GM21529 (cell line): ENCODE measurements at regions not wholly inside any gene's neighbourhood (a gene's known extent, or its start where the extent isn't known, plus 50 kb on each side); places are given as distances from the start of the nearest gene placed in this dataset.

Experiments used
- ATAC-seq: cut with Tn5 transposase; IDR thresholded peaks from one replicate; pipeline ENCODE4 v1.9.1; 2021; ENCODE audit not compliant: unreplicated experiment

DNA sequence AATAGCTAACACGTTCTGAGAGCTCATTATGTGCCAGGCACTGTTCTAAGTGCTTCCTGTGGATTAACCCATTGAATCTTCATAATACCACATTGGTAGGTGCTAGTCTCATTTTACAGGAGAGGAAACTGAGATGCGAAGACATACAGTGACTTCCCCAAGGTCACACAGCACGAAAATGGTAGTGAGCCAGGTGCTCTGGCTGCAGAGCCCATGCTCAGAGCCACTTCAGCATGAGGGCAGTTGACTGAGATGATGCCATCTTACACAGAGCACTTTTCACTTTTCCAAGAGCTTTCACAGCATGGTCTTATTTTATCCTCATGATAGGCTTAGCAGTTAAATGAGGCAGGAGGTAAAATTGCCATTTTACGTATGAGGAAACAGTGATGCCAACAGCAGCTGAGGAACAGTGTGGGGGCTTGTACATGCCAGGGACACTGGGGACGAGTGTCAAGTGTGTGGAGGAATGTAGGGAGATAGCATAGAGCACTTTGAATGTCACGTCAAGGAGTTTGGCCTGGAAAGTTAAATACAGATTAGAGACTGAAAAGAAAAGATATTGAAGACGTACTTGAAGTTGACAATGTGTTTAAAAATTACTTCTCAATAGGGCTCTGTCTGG is 180.0 kb downstream of the KIF4B start:
- ATAC-seq = no peak

DNA sequence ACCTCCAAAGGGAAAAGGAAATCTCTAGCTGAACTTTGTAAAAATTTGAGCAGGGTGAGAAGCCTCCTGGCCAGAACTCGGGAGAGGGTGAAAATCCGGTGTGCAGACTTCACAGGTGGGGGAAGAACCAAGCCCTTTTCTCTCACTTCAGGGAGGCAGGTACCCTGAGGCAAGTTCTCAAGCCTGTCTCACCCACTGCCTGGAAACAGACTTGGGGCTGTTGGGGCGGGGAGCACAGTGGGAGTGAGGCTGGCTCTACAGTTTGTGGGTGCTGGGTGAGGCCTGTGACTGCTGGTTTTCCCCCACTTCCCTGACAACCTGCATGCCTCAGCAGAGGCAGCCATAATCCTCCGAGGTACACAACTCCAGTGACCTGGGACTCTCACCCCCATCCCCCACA is 187.1 kb downstream of the KIF4B start:
- no peak for ATAC-seq

DNA sequence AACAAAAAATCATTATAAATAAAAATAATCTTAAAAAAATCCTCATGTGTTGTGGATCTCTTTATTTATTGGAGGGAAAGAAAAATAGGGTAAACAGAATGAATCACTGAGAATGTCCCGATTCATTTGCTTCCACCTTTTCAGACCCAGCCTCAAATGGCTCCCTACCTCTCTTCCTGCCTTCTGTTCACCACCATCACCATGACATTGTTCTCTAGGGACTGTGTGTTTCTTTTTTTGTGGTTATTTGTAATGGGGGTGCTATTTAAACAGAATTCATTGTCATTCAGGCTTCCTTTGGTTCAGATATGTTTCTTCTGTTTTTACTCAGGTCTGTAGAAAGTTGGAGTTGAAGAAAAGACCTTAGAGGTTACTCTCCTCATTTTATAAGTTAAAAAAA is 198.2 kb downstream of the KIF4B start:
- no peak for ATAC-seq

DNA sequence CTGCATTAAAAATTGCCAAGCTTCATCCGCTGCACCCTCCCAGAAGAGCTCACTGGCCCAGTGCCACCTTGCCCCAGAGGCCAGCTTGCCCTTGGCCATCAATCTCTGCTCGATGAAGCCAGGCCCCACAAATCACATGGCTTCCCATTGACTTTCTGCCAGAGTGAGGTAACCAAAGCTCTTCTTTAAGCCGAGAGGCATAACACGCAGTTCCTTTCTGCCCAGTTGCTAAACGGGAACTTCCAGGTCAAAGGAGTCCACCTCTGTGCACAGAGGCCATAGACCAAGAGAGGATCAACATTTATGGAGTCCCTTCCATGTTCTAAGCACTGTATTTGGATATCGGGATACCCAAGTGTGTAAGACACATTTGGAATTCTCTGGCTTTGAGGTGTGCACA is 208.8 kb downstream of the KIF4B start:
- ATAC-seq = no peak

DNA sequence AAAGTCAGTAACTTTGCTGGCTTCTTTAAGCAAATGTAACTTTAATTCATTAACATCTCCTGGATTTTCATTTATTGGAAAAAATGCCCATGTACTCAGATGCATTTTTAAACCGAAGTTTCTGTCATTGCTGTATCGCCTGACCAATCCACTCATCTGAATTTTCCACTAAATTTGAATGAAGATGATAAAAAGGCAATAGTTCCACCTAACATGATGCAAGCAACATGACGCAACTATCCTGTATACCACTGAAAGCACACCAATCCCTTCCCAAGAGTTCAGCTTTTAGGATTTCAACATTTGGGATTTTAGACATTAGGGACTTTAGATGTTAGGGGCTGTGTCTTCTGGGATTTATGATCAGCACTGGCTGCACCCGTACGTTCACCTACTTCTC is 215.6 kb downstream of the KIF4B start:
- no peak for ATAC-seq

DNA sequence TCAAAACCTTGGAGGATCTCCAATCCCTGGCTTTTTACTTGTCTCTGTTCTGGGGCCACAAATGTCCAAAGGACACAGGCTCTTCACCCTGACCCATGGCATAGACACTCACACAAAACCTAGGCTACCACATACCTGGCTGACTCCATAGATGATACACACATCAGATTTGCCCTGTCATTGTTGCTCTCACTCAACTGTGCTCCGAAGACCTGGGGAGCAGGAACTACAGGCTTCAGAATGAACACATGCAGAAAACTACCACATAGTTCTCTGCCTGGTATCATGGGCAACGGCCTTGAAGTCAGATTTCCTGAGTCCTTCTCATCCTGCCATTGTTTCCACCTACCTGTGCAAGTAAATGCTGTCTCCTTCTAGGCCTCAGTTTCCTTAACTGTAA is 226.2 kb downstream of the KIF4B start:
- ATAC-seq = no peak

DNA sequence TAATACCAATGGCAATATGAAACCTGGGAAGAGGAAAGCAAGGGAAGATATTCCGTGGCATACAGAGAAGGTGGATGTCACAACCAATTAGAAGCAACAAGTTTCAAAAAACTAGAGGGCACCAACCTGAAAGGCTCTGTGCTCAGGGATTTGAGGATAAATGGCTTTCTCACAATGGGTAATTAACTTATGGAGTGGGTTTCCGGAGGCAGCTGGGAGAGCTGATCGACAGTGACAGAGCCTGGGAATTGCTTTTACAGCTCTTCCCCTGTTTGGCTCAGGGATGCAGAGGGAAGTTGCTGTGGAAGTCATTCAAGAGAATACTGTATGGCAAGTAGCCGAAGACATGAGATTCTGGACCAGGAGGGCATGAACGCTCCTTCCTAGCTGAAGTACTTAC is 237.0 kb downstream of the KIF4B start:
- ATAC-seq = no peak

DNA sequence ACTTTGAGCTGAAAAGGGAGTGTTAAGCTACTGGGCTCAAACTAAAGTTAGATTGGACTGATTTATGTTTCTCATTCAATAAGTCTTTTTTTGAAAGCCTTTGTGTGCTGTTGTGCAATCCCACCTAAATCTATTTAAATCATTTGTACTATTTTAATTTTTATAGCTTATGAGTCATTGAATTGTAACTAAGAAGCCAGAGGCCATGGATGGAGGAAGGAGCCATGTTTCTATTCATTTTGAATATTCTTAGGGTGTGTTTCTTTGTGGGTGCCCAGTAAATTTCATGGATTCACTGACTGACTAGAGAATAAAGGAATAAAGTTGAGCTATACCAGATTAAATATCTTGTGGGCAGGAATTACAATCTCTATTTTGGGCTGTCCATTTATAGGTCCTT is 238.5 kb downstream of the KIF4B start:
- ATAC-seq = no peak

DNA sequence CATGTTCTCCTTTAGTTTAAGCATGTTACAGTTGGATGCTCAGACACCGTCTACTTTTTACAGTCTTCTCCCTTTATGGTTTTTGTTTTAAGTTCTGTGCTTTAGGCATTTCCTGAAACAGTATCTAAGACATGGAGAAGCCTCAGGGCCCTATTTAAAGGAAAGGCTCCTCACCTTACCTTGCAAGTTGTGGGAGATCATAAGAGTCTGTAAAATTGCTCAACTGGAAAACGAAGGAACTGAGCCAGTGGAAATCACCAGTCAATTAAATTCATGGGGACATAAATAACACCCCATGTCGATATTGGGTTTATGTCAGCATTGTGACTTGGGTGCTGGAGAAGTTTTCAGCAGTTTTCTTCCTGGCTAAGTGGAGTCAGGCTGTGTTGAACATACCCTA is 239.2 kb downstream of the KIF4B start:
- ATAC-seq = no peak

DNA sequence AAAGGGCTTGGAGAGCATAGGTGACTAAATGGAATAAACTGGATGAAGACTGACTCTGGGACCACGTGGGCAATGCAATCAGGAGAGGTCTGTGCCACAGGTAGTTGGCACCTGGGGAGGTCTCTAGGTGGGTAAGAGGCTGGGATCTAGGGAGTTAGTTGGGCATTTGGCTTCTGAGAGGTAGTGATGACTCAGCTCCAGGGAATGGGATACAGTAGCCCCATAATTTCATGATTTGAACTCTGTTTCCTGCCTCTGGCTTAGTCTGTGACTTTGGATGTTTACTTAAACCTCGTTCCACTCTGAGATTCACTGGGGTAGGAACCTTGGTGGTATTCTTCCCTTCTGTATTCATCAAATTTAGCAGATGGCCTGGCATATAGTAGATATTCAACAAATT is 240.8 kb downstream of the KIF4B start:
- no peak for ATAC-seq

DNA sequence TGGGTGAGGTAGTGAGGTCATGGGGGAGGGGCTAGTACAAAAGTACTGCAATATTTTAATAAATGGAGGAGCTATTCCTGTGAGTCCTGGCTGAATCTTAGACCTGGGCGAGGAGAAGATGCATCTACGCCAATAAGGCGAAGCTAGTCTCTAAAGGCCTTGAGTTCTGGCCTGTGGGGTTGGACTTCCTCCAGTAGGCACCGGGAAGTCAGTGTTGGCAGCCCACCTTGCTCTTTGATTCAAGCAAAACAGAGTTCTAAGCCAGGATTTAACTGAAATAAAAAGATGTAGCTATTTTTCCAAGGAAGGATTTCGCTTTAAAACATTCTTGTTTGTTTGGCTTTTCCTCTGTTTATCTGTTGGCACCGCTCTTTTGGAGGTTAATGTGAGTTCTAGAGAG is 244.6 kb downstream of the KIF4B start:
- no peak for ATAC-seq

DNA sequence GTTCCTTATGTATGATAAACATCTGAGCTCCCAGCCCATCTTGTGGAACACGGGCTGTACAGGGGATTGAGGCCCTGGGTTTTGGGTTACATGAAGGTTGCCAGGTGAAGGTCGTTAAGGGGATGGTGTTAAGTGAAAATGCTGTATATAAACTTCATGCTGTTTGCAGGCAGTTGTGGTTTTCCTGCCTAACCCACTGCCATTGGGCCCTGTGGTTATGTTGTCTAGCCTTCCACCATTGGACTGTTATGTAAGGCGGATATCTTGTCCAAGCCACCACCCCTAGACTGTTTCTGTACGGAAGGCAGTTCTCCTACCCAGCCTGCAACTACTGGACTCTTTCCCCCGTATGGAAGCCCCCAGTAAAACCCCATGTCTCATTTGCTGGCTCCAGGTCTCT is 246.1 kb downstream of the KIF4B start:
- no peak for ATAC-seq

DNA sequence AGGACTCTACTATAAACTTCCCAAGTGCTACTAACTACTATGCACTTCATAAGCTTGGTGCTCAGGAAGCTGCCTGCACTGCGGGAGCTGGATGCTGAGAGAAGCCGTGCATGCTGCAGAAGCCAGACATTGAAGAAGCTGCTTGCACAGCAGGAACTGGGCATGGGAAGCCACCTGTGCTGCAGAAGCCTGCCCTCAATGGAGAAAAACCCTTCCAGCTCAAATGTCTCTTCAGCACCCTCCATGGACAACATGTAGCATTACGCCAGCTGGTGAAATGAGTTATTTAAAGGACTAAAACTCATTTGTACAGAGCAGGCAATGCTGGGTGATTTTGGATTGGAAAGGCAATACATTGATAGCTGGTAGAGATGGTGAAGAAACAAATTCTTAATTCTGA is 247.2 kb downstream of the KIF4B start:
- no peak for ATAC-seq

DNA sequence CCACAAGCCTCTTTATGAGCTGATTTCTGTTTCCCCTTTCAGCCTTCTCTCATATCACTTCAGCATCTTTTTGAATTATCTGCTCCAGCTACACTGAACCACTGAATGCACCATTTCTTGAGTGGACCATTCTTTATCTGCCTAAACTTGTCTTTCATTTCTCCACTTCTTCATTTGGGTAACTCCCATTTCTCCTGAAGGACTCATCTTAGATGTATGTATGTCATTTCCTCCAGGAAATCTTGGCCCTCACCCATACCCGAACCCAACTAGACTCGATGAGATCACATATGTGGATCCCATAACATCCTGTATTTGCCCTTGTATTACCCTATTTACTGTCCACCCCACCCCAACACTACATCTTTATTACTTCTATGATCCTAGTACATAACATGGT is 249.8 kb downstream of the KIF4B start:
- no peak for ATAC-seq

DNA sequence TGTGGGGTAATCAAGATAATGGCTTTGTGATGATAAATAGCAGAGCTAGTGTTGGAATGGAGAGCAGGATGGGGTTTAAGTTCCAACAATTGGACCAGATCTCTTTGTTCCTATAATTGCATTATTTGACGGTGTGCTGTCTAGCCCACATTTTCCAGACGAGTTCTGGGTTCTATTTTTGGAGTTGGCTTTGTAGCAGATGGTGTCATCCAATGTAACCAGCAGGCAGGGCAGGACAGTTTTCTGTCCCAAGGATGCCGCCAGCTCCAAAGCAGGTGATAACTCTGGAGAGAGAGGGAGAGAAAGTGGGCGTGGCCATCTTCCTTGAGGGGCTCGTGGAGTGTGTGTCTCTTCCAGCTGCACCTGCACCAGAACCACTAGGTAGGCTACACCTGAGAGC is 251.3 kb downstream of the KIF4B start:
- ATAC-seq = no peak

DNA sequence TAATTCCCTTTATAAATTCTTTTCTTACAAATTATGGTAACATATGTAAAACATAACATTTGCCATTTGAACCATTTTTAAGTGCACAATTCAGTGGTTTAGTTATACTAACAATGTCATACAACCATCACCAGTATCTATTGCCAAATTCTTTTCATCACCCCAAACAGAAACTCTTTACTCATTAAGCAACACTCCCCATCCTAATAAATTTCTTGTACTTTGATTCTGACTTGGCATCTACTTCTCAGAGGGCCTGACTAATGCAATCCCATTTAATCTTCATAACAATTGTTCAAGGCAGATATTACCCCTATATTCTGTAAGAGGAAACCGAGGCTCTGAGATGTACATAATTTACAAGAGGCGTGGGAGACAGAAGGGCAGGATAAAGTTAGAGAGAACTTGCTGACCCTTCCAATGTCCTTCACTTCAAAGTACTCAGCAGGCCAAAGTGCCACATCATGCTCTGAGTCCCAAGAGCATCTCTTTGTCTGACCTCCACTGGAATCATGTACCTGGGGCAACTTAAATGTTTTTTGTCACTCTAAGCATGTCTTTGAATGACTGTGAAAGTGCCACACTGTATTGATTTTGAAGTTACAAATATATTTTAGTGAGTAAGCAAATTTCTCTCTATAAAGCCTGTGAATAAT is 255.3 kb downstream of the KIF4B start:
- no peak for ATAC-seq

DNA sequence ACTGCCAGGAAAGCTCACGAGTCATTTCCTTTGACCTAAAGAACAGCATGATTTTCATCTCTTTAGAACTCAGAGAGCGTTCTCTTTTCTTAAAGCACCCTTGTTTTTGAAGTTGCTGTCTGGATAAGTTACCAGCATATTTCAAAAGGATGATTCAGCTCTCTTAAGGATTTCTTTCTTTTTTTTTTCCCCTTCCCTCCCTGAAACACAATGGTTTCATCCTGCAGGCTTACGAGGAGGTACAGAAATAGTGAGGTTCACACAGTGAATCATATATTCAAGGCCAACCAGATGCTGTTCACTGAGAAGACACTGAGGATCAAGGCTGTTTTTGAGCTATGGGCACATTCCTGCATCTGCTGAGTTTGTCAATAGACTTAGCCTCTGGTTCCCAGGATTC is 257.2 kb downstream of the KIF4B start:
- ATAC-seq = no peak

DNA sequence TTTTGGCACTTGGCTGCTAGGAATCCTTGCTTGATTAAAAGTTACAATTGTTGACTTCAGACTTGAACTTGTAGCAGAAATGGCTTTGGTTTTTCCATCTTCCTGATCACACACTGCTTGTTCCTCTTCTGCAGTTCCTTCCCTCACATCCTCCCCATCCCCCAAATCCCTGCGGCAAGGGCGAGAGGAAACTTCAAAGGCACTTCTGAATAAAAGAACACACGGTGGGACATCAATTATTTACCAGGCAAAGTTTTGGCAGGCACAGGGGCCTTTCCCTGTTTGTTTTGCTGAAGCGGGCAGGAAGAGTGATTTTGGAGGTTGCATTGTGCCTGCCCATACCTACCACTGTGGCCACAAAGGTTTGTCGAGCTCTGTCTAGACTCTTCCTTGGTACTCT is 260.9 kb downstream of the KIF4B start:
- no peak for ATAC-seq

DNA sequence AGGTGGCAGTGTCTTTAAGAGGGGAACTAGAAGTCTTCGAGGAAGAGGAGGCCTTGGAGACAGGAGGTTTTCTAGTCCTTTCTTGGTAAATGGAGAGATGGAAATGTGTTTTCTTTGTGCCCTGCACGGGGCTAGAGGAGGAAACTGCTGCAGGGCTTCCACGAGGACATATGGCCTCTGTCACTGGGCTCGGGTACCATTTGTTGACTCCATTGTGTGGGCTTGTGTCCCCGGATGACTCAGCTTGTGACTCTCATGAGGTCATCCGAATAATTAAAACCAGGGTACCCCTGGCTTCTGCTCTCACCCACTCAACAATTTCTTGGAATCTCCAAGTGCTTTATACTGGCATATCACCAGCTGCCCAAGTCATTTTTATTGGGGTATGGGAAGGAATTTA is 261.7 kb downstream of the KIF4B start:
- no peak for ATAC-seq

DNA sequence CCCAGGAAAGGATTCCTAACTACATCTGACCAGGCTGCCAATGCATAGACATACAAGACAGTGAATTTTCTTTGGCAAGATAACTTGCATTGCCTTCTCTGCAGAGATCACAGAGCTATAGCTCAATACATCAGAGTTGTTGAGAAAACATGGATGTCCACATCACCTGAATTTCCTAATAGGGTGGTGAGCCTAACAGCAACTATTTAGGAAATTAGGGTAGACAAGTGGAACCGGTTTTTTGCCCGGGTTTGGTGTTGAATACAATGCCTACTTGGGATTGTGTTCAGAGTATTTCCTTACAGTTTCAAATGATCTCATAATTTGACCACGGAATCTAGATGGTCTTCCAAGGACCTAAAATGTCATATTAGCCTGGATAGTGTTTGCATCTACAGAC is 262.7 kb downstream of the KIF4B start:
- no peak for ATAC-seq

DNA sequence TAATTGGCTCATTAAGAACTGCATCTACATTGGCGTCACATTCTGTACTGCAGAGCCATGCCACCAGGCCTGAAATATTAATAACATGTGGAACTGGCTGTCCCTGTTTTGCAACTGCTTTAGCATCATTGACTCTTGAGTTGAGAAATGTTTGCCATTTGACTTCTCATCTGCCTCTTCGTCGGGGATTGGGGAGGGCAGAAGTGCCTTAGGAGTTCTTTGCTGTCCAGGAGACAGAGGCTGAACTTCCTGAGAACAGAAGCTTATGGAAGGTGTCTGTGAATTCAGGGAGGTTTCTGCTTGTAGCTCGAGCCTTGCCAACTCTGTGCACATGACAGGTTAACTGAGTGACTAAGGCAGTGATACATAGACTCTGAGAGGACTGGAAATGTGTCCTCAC is 265.0 kb downstream of the KIF4B start:
- no peak for ATAC-seq

DNA sequence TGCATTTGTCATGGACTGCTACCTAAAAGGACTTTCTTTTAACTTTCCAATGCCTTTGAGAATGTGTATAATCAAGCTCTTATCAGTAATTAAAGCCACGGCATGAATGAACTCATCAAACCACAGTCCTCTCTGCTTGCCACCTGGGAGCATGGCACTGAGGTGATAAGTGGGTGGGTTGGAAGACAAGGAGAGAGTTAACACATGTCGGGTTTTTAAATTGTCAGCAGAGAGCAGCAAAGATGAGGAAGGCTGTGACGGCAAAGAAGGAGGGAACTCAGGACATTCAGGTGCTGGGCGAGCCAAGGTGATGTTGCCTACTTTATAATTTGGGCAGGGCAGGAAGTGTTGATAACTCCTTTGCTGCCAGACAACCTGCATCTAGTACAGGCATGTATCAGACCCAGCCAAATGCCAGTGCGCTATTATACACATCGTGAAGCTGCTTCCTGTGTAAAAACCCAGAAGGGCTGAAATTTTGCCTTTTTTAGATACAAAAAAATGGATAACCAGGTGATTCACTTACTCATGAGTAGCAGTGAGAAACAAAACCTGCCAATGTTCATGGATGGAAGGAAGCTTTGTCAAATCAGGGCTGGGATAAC is 269.1 kb downstream of the KIF4B start:
- ATAC-seq = no peak

DNA sequence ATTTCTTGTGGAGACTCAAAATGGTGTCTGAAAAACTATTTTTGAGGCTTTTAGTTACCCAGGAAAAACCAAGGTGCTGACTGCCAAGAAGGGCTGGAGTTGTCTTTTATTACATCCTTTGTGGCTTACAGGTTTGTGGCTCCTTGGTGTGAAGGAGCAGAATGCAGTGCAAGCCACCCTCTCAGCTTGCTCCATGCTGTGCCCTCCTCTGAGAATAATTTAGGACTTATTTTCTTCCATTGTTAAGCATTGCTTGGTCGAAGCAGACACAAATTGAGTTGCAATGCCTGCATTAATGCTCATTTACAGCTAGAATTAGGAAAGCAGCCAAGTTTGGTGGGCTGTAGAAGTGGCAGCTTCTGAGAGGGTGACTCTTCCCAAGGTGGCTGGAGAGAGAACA is 272.2 kb downstream of the KIF4B start:
- ATAC-seq = no peak
